HepG2 (cell line): ENCODE measurements at regions not wholly inside any gene's neighbourhood (a gene's known extent, or its start where the extent isn't known, plus 50 kb on each side); places are given as distances from the start of the nearest gene placed in this dataset.
A peak's percentile ranks its signal among the peaks of the same experiment; 100 is the strongest.

Source experiments
- BRD4 ChIP-seq: sonication (generic); formaldehyde crosslinking; IDR thresholded peaks from 2 replicates; pipeline ENCODE4 v1.4.0; 2020; ENCODE audit warnings: missing genetic modification reagents
- DMAP1 ChIP-seq: IDR thresholded peaks from 2 replicates; pipeline ENCODE4 v1.6.1; 2016
- DPF2 ChIP-seq: sonication (generic); formaldehyde crosslinking; IDR thresholded peaks from 2 replicates; pipeline ENCODE4 v1.4.0; 2020; ENCODE audit warnings: mild to moderate bottlenecking, low read depth, missing genetic modification reagents, borderline replicate concordance
- NKX3-1 ChIP-seq: sonication (generic); formaldehyde crosslinking; IDR thresholded peaks from 2 replicates; pipeline ENCODE4 v1.5.0; 2020; ENCODE audit warnings: missing genetic modification reagents
- PHF21A ChIP-seq: sonication (generic); formaldehyde crosslinking; IDR thresholded peaks from 2 replicates; pipeline ENCODE4 v1.5.0; 2020; ENCODE audit warnings: mild to moderate bottlenecking, missing genetic modification reagents
- ZNF33A ChIP-seq: sonication (generic); formaldehyde crosslinking; IDR thresholded peaks from 2 replicates; pipeline ENCODE4 v1.5.1; 2020; ENCODE audit warnings: missing genetic modification reagents, mild to moderate bottlenecking, moderate library complexity, borderline replicate concordance
- ZNF569 ChIP-seq: sonication (generic); formaldehyde crosslinking; IDR thresholded peaks from 2 replicates; pipeline ENCODE4 v1.5.0; 2020; ENCODE audit warnings: mild to moderate bottlenecking, missing genetic modification reagents, moderate library complexity, borderline replicate concordance
- ZNF772 ChIP-seq: sonication (generic); formaldehyde crosslinking; IDR thresholded peaks from 2 replicates; pipeline ENCODE4 v1.5.0; 2020; ENCODE audit warnings: mild to moderate bottlenecking, missing genetic modification reagents
- ZNF780A ChIP-seq: sonication (generic); formaldehyde crosslinking; IDR thresholded peaks from 2 replicates; pipeline ENCODE4 v1.8.0; 2022; ENCODE audit warnings: mild to moderate bottlenecking, missing genetic modification reagents, moderate library complexity
- ZNF883 ChIP-seq: sonication (generic); formaldehyde crosslinking; IDR thresholded peaks from 2 replicates; pipeline ENCODE4 v1.5.1; 2020; ENCODE audit warnings: mild to moderate bottlenecking, missing genetic modification reagents; ENCODE audit errors: not compliant biosample characterization
- ZZZ3 ChIP-seq: sonication (generic); formaldehyde crosslinking; IDR thresholded peaks from 2 replicates; pipeline ENCODE4 v1.4.0; 2020; ENCODE audit warnings: missing genetic modification reagents, mild to moderate bottlenecking, borderline replicate concordance
- TF ChIP-seq, protein P1 (sequence below): sonication (generic); formaldehyde crosslinking; IDR thresholded peaks from 2 replicates; pipeline ENCODE4 v1.5.0; 2020; ENCODE audit warnings: mild to moderate bottlenecking, missing genetic modification reagents, borderline replicate concordance
- TF ChIP-seq, protein P2 (sequence below): sonication (generic); formaldehyde crosslinking; IDR thresholded peaks from 2 replicates; pipeline ENCODE4 v1.4.0; 2020; ENCODE audit warnings: missing genetic modification reagents
- TF ChIP-seq, protein P3 (sequence below): sonication (generic); formaldehyde crosslinking; IDR thresholded peaks from 2 replicates; pipeline ENCODE4 v1.5.1; 2020; ENCODE audit warnings: mild to moderate bottlenecking, moderate library complexity, missing genetic modification reagents
- TF ChIP-seq, protein P4 (sequence below): IDR thresholded peaks from 2 replicates; pipeline ENCODE4 v1.4.0; 2020; ENCODE audit warnings: mild to moderate bottlenecking, missing genetic modification reagents

DNA sequence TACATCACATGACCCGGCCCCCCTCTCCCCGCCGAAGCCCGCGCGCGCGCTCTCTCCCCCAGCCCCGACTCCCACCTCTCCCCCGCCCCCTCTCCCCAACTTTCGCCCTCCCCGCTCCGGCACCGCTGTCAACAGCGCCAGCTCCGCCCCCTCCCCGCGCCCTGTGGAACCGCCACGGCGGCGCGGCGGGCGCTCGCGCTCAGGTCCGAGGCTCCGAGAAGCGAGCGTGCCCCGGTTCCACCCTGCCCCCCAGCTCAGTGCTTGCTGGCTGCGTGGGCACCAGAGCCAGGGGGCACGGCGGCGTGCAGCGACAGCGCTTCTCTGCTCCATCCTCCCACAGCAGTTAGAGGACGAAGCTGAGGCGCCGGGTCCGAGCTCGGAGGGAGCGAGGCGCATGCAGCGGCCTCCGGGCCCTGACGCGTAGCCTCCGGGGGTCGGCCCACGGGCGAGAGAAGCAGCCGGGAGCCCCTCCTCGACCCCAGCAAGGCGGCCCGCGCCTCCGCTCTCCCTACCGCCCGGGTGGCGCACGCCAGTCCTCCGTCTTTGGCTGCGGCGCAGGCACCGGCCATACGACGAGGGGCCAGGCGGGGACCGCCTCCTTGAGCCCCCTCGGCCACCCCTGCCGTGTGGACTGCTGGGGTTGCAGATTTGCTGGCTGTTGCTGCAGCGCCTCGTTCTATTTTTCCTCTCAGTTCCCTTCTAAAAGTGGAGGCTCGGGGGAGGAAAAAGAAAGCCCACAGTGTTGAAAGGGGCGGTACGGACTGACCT lies 109.5 kb downstream of the KCNRG start (continued):
- TF ChIP-seq ZNF772 (CRISPR knock-in tag) (peak; percentile 16; the same call in 1 of the 2 replicates), BRD4 (CRISPR knock-in tag) (peak; percentile 44; the same call in 1 of the 2 replicates), NKX3-1 (CRISPR knock-in tag) (0 out of 2 replicates have a peak, but pooled peaks have one; percentile 4), DPF2 (CRISPR knock-in tag) (0 out of 2 replicates have a peak, but pooled peaks have one; percentile 26), ZNF780A (CRISPR knock-in tag) (0 out of 2 replicates have a peak, but pooled peaks have one; percentile 52), DMAP1 (CRISPR knock-in tag) (peak; percentile 10), ZNF33A (CRISPR knock-in tag) (0 out of 2 replicates have a peak, but pooled peaks have one; percentile 58), ZNF569 (CRISPR knock-in tag) (no peak), ZZZ3 (peak; percentile 40; the same call in 1 of the 2 replicates), ZNF883 (CRISPR knock-in tag) (peak; percentile 16), PHF21A (no peak)
- TF ChIP-seq, protein P1, sequence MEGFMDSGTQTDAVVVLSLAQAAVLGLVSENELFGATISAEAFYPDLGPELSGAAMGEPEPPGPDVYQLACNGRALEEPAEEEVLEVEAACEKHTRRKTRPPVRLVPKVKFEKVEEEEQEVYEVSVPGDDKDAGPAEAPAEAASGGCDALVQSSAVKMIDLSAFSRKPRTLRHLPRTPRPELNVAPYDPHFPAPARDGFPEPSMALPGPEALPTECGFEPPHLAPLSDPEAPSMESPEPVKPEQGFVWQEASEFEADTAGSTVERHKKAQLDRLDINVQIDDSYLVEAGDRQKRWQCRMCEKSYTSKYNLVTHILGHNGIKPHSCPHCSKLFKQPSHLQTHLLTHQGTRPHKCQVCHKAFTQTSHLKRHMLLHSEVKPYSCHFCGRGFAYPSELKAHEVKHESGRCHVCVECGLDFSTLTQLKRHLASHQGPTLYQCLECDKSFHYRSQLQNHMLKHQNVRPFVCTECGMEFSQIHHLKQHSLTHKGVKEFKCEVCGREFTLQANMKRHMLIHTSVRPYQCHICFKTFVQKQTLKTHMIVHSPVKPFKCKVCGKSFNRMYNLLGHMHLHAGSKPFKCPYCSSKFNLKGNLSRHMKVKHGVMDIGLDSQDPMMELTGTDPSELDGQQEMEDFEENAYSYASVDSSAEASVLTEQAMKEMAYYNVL: peak; percentile 60; the same call in 1 of the 2 replicates
- TF ChIP-seq, protein P2, sequence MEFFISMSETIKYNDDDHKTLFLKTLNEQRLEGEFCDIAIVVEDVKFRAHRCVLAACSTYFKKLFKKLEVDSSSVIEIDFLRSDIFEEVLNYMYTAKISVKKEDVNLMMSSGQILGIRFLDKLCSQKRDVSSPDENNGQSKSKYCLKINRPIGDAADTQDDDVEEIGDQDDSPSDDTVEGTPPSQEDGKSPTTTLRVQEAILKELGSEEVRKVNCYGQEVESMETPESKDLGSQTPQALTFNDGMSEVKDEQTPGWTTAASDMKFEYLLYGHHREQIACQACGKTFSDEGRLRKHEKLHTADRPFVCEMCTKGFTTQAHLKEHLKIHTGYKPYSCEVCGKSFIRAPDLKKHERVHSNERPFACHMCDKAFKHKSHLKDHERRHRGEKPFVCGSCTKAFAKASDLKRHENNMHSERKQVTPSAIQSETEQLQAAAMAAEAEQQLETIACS (CRISPR knock-in tag): no peak
- TF ChIP-seq, protein P3, sequence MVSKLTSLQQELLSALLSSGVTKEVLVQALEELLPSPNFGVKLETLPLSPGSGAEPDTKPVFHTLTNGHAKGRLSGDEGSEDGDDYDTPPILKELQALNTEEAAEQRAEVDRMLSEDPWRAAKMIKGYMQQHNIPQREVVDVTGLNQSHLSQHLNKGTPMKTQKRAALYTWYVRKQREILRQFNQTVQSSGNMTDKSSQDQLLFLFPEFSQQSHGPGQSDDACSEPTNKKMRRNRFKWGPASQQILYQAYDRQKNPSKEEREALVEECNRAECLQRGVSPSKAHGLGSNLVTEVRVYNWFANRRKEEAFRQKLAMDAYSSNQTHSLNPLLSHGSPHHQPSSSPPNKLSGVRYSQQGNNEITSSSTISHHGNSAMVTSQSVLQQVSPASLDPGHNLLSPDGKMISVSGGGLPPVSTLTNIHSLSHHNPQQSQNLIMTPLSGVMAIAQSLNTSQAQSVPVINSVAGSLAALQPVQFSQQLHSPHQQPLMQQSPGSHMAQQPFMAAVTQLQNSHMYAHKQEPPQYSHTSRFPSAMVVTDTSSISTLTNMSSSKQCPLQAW (CRISPR knock-in tag): 0 out of 2 replicates have a peak, but pooled peaks have one; percentile 27
- TF ChIP-seq, protein P4, sequence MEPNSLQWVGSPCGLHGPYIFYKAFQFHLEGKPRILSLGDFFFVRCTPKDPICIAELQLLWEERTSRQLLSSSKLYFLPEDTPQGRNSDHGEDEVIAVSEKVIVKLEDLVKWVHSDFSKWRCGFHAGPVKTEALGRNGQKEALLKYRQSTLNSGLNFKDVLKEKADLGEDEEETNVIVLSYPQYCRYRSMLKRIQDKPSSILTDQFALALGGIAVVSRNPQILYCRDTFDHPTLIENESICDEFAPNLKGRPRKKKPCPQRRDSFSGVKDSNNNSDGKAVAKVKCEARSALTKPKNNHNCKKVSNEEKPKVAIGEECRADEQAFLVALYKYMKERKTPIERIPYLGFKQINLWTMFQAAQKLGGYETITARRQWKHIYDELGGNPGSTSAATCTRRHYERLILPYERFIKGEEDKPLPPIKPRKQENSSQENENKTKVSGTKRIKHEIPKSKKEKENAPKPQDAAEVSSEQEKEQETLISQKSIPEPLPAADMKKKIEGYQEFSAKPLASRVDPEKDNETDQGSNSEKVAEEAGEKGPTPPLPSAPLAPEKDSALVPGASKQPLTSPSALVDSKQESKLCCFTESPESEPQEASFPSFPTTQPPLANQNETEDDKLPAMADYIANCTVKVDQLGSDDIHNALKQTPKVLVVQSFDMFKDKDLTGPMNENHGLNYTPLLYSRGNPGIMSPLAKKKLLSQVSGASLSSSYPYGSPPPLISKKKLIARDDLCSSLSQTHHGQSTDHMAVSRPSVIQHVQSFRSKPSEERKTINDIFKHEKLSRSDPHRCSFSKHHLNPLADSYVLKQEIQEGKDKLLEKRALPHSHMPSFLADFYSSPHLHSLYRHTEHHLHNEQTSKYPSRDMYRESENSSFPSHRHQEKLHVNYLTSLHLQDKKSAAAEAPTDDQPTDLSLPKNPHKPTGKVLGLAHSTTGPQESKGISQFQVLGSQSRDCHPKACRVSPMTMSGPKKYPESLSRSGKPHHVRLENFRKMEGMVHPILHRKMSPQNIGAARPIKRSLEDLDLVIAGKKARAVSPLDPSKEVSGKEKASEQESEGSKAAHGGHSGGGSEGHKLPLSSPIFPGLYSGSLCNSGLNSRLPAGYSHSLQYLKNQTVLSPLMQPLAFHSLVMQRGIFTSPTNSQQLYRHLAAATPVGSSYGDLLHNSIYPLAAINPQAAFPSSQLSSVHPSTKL (CRISPR knock-in tag): peak; percentile 32; the same call in 1 of the 2 replicates
